Mesothelial cell of epicardium (in vitro differentiated cells): ENCODE measurements at regions not wholly inside any gene's neighbourhood (a gene's known extent, or its start where the extent isn't known, plus 50 kb on each side); places are given as distances from the start of the nearest gene placed in this dataset.

Experiments used
- DNase-seq, 2 experiments: peaks; one replicate each; pipeline ENCODE4 v3.0.0; 2021; ENCODE audit warnings: low spot score in 2 of 2; ENCODE audit not compliant: unreplicated experiment in 2 of 2
- H3K27ac Mint-ChIP-seq: 2 replicates; pipeline ENCODE4 v1.8.0; 2021; ENCODE audit warnings: mixed read lengths
- H3K27me3 Mint-ChIP-seq: 2 replicates; pipeline ENCODE4 v1.8.0; 2021; ENCODE audit warnings: low read depth, mixed read lengths
- H3K36me3 Mint-ChIP-seq: 2 replicates; pipeline ENCODE4 v1.8.0; 2021; ENCODE audit warnings: mixed read lengths
- H3K4me1 Mint-ChIP-seq: 2 replicates; pipeline ENCODE4 v1.8.0; 2021; ENCODE audit warnings: mixed read lengths
- H3K4me3 Mint-ChIP-seq: 2 replicates; pipeline ENCODE4 v1.8.0; 2021; ENCODE audit warnings: mild to moderate bottlenecking, moderate library complexity, mixed read lengths
- H3K9me3 Mint-ChIP-seq: 2 replicates; pipeline ENCODE4 v1.8.0; 2021; ENCODE audit warnings: mixed read lengths
- TF ChIP-seq, protein P1 (sequence below): fragments of 200-600 bp; sonication (generic); IDR thresholded peaks from one replicate; pipeline ENCODE4 v1.5.0; 2021; ENCODE audit warnings: antibody characterized with exemption; ENCODE audit not compliant: unreplicated experiment

DNA sequence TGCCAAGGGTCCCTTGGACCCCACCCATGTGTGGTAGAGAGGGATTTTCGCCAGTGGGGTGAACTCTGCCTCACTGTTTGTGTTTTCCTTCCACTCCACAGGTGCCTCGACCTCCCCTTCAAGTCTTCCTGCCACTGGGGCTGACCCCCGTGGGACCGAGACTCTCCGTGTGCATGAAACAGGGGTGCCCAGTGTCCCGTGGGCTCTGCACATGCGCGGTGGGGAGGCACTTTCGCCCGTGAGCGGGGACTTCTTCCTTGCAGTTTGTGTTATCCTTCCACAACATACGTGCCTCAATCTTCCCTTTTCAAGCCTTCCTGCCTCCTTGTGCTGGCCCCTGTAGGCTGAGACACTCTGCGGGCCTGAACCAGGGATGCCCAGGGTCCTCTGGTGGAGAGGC lies 362.4 kb downstream of the ALG10 start:
- H3K4me3 Mint-ChIP-seq: no peak overlapping the region
- no peak for DNase-seq
- H3K9me3 Mint-ChIP-seq: peaks cover 23% of the 10 kb centered on the region
- H3K27ac Mint-ChIP-seq: no peak overlapping the region
- no peaks in the 10 kb centered on the region for H3K4me1 Mint-ChIP-seq
- no peaks in the 10 kb centered on the region for H3K36me3 Mint-ChIP-seq
- TF ChIP-seq, protein P1, sequence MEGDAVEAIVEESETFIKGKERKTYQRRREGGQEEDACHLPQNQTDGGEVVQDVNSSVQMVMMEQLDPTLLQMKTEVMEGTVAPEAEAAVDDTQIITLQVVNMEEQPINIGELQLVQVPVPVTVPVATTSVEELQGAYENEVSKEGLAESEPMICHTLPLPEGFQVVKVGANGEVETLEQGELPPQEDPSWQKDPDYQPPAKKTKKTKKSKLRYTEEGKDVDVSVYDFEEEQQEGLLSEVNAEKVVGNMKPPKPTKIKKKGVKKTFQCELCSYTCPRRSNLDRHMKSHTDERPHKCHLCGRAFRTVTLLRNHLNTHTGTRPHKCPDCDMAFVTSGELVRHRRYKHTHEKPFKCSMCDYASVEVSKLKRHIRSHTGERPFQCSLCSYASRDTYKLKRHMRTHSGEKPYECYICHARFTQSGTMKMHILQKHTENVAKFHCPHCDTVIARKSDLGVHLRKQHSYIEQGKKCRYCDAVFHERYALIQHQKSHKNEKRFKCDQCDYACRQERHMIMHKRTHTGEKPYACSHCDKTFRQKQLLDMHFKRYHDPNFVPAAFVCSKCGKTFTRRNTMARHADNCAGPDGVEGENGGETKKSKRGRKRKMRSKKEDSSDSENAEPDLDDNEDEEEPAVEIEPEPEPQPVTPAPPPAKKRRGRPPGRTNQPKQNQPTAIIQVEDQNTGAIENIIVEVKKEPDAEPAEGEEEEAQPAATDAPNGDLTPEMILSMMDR: no peak
- H3K27me3 Mint-ChIP-seq: no peaks in the 10 kb centered on the region

DNA sequence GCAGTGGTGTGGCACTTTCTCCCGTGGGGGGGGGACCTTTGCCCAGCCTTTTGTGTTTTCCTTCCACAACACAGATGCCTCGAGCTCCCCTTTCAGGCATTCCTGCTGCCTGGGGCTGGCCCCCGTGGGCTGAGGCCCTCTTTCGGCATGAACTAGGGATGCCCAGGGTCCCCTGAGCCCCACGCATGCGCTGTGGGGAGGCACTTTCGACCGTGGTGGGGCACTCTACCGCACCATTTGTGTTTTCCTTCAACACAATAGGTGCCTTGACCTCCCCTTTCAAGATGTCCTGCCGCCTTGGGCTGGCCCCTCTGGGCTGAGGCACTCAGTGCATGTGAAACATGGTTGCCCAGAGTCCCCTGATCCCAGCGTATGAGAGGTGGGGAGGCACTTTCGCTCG lies 363.7 kb downstream of the ALG10 start:
- Mint-ChIP-seq H3K4me3 (no peak overlapping the region), H3K27me3 (no peaks in the 10 kb centered on the region), H3K27ac (no peak overlapping the region), H3K9me3 (peaks cover 24% of the 10 kb centered on the region), H3K36me3 (peaks cover 2% of the 10 kb centered on the region), H3K4me1 (no peaks in the 10 kb centered on the region)
- no peak for DNase-seq
- TF ChIP-seq, protein P1: no peak

DNA sequence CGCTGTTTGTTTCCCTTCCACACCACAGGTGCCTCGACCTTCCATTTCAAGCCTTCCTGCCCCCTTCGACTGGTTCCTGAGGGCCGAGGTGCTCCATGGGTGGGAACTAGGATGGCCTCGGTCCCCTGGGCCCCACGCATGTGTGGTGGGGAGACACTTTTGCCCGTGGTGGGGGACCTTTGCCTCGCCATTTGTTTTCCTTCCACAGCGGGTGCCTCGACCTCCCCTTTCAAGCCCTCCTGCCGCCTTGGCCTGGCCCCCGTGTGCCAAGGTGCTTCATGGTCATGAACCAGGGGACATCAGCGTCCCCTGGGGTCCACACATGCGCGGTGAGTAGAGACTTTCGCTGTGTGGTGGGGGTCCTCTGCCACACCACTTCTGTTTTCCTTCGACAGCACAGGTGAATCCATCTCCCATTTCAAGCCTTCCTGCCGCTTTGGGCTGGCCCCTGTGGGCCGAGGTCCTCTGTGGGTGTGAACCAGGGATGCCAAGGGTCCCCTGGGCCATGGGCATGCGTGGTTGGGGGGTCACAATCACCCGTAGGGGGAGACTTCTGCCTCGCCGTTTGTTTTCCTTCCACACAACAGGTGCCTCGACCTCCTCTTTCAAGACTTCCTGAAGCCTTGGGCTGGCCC lies 364.4 kb downstream of the ALG10 start:
- TF ChIP-seq, protein P1: no peak
- DNase-seq: no peak
- peaks cover 2% of the 10 kb centered on the region for H3K36me3 Mint-ChIP-seq
- H3K27me3 Mint-ChIP-seq: no peaks in the 10 kb centered on the region
- H3K4me1 Mint-ChIP-seq: no peaks in the 10 kb centered on the region
- H3K27ac Mint-ChIP-seq: no peak overlapping the region
- H3K4me3 Mint-ChIP-seq: no peak overlapping the region
- H3K9me3 Mint-ChIP-seq: peaks cover 24% of the 10 kb centered on the region

DNA sequence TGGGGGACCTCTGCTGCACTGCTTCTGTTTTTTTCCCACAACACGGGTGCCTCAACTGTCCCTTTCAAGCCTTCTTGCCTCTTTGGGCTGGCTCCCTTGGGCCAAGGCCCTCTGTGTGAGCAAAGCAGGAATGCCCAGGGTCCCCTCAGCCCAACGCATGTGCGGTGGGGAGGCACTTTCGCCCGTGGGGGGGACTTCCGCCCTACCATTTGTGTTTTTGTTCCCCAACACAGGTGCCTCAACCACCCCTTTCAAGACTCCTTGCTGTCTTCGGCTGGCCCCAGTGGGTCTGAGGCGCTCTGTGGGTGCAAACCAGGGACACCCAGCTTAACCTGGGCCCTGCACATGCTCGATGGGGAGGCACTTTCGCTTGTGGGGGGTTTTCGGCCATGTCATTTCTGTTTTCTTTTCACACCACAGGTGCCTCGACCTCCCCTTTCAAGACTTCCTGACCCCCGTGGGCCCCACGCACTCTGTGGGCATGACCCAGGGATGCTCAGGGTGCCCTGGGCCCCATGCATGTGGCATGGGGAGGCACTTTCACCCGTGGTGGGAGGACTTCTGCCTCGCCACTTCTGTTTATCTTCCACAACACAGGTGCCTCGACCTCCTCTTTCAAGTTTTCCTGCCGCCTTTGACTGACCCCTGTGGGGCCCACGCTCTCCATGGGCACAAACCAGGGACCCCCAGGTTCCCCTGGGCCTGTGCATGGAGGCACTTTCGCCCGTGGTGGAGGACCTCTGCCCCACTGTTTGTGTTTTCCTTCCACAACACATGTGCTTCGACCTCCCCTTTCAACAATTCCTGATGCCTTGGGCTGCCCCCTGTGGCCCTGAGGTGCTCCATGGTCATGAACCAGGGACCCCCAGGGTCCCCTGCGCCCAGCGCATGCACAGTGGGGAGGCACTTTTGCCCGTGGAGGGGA lies 365.7 kb downstream of the ALG10 start:
- Mint-ChIP-seq H3K27me3 (no peaks in the 10 kb centered on the region), H3K4me1 (no peaks in the 10 kb centered on the region), H3K9me3 (peaks cover 24% of the 10 kb centered on the region), H3K4me3 (no peak overlapping the region), H3K27ac (no peak overlapping the region), H3K36me3 (peaks cover 2% of the 10 kb centered on the region)
- no peak for DNase-seq
- TF ChIP-seq, protein P1: no peak

DNA sequence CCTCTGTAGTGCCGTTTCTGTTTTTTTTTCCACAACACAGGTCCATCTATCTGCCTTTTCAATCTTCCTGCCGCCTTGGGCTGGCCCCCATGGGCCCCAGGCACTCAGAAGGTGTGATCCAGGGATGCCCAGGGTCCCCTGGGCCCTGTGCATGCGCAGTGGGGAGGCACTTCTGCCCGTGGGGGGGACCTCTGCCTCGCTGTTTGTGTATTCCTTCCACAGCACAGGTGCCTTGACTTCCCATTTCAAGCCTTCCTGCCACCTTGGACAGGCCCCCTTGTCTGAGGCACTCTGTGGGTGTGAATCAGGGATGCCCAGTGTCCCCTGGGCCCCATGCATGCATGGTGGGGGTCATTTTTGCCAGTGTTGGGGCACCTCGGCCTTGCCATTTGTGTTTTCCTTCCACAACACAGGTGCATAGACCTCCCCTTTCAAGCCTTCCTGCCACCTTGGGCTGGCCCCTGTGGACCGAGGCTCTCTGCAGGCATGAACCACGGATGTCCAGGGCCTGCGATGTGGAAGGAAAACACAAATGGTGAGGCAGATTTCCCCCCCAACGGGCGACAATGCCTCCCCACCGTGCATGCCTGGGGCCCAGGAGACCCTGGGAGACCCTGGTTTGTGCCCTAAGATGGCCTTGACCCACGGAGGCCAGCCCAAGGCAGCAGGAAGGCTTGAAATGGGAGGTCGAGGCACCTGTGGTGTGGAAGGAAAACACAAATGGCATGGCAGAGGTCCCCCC lies 366.5 kb downstream of the ALG10 start:
- peaks cover 2% of the 10 kb centered on the region for H3K36me3 Mint-ChIP-seq
- no peak overlapping the region for H3K4me3 Mint-ChIP-seq
- no peaks in the 10 kb centered on the region for H3K4me1 Mint-ChIP-seq
- DNase-seq: no peak
- peaks cover 24% of the 10 kb centered on the region for H3K9me3 Mint-ChIP-seq
- TF ChIP-seq, protein P1: no peak
- H3K27ac Mint-ChIP-seq: no peak overlapping the region
- no peaks in the 10 kb centered on the region for H3K27me3 Mint-ChIP-seq
